ENCODE measurements at regions not wholly inside any gene's neighbourhood (a gene's known extent, or its start where the extent isn't known, plus 50 kb on each side); places are given as distances from the start of the nearest gene placed in this dataset.

- TF ChIP-seq CTCF (IDR thresholded peaks at IDR 0.05) (no peak), POLR2A (IDR thresholded peaks at IDR 0.05) (no peak)
Observed at GRCh38 chr15:98062869-98063268, 102.4 kb downstream of the ARRDC4 start.
